ENCODE measurements at regions not wholly inside any gene's neighbourhood (a gene's known extent, or its start where the extent isn't known, plus 50 kb on each side); places are given as distances from the start of the nearest gene placed in this dataset.
"Not testable (repeated sequence)": the region's sequence is repeated elsewhere in the genome, so short reads cannot be mapped to it uniquely, and the experiment has no call there.

- no peak overlapping the region for H3K4me3 ChIP-seq (ENCODE audit: low read depth, low read length)
- DNase-seq (ENCODE audit: low read depth), result no peak
- no peak for TF ChIP-seq CTCF (IDR thresholded peaks at IDR 0.05; ENCODE audit: control insufficient read depth, extremely low read depth, insufficient read depth)
Observed at GRCh38 chr2:65915273-65915672, 482.9 kb upstream of the SPRED2 start.

DNA sequence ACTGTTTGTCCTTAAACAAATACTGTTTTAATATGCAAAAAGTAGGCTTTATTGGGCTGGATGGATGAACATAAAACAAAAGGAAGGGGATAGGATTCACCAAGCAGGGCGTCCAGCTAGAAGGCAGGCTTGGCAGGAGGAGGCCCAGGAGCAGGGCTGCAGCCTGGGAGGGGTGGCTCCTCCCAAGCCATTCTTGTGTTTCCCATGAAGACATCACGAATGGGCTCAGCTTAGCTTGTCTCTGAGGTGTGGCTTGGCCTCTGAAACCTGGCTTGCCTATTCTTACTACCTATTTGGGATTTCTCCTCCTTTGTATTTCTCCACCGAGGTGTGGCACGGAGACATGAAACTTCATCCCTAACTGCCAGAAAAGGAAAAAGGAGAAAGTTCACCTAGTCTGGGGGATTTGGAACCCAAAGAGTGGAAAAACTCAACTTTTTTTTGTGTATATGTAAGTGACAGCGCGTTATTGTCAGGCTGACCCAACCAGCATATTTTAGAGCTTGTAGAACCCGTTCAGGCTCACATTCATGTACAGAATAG is 481.9 kb upstream of the SPRED2 start:
- no peak for DNase-seq (ENCODE audit: low read depth)
- H3K4me3 ChIP-seq (ENCODE audit: low read depth, low read length), result no peak overlapping the region
- no peak for TF ChIP-seq CTCF (IDR thresholded peaks at IDR 0.05; ENCODE audit: control insufficient read depth, extremely low read depth, insufficient read depth)

GRCh38 chr2:65913813-65914212 is 481.4 kb upstream of the SPRED2 start:
- TF ChIP-seq CTCF (IDR thresholded peaks at IDR 0.05; ENCODE audit: control insufficient read depth, extremely low read depth, insufficient read depth), result no peak
- H3K4me3 ChIP-seq (ENCODE audit: low read depth, low read length), result no peak overlapping the region
- DNase-seq (ENCODE audit: low read depth), result no peak

DNA sequence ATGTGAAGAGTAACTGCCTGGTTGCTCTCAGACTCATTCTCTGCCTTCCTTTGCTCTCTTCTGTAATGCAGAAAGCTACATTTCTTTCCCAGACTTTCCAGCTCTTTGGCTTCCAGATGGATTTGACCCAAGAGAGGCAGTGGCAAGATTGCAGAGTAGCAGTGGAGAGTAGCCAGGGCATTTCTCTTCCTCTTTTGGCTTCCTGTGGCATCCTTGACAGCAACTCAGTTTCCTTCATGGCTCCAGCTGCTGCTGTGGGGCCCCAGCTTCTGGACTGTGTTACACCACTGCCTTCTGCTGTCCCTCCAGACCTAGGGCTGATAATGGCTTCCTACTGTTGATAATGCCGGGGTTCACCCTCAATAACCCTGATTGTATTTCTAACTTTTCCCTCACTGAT is 469.4 kb upstream of the SPRED2 start:
- no peak for TF ChIP-seq CTCF (IDR thresholded peaks at IDR 0.05; ENCODE audit: control insufficient read depth, extremely low read depth, insufficient read depth)
- DNase-seq (ENCODE audit: low read depth), result no peak
- no peak overlapping the region for H3K4me3 ChIP-seq (ENCODE audit: low read depth, low read length)

GRCh38 chr2:65896446-65896845 is 464.0 kb upstream of the SPRED2 start:
- TF ChIP-seq CTCF (IDR thresholded peaks at IDR 0.05; ENCODE audit: control insufficient read depth, extremely low read depth, insufficient read depth), result no peak
- H3K4me3 ChIP-seq (ENCODE audit: low read depth, low read length), result no peak overlapping the region
- no peak for DNase-seq (ENCODE audit: low read depth)

DNA sequence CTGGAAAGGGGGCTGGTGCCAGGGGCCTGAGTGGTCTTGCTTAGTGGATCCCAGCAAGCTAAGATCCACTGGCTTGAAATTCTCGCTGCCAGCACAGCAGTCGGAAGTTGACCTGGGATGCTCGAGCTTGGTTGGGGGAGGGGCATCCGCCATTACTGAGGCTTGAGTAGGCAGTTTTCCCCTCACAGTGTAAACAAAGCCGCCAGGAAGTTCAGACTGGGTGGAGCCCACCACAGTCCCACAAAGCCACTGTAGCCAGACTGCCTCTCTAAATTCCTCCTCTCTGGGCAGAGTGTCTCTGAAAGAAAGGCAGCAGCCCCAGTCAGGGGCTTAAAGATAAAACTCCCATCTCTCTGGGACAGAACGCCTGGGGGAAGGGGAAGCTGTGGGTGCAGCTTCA is 457.7 kb upstream of the SPRED2 start:
- H3K4me3 ChIP-seq (ENCODE audit: low read depth, low read length); DNase-seq (ENCODE audit: low read depth): not testable (repeated sequence)

- no peak for DNase-seq (ENCODE audit: low read depth)
- no peak overlapping the region for H3K4me3 ChIP-seq (ENCODE audit: low read depth, low read length)
- no peak for TF ChIP-seq CTCF (IDR thresholded peaks at IDR 0.05; ENCODE audit: control insufficient read depth, extremely low read depth, insufficient read depth)
Observed at GRCh38 chr2:65885266-65885665, 452.9 kb upstream of the SPRED2 start.

All from LNCaP clone FGC (cell line).